ENCODE measurements at regions not wholly inside any gene's neighbourhood (a gene's known extent, or its start where the extent isn't known, plus 50 kb on each side); places are given as distances from the start of the nearest gene placed in this dataset.
"Not testable (repeated sequence)": the region's sequence is repeated elsewhere in the genome, so short reads cannot be mapped to it uniquely, and the experiment has no call there.

DNA sequence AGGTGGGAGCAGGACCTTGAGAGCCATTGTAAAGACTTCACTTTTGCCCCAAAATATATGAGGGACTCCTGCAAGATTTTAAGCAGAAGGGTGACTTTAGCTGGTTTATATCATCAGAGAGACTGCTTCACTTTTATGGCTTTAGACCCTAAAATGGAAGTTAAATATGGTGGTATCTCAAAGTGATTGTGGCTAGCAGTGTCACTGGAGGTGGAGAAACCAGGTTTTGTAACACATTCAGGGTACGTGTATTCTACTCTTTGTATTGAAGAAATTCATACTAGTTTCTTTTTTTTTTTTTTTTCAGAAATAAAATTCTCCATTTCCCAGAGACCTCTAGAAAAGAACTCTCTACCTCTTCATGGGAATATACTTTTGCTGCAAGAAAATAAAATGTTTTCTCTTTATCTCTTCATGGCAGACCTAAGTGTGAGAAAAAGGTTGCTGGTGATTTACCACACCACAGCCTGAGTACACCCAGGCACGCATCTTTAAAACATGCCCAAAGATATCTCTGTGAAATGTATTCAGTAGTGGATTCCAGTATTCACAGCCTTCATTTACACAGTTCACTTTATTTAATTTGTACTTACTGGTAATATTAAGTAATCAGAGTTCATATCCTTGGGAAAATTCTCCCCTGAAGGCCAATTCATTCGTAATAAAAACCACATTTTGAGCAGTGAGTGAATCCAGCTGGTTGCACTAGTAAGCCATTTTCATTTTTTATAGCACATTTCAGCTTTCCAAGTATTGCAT, 74.3 kb upstream of the GUCY1A1 start:
- DNase-seq (ENCODE audit: extremely low read depth, low read depth) = no peak

GRCh38 chr4:155591738-155592143, 74.9 kb upstream of the GUCY1A1 start:
- no peak for DNase-seq (ENCODE audit: extremely low read depth, low read depth)

- DNase-seq (ENCODE audit: extremely low read depth, low read depth) = no peak
Observed at GRCh38 chr4:155590796-155591585, 75.7 kb upstream of the GUCY1A1 start.

DNA sequence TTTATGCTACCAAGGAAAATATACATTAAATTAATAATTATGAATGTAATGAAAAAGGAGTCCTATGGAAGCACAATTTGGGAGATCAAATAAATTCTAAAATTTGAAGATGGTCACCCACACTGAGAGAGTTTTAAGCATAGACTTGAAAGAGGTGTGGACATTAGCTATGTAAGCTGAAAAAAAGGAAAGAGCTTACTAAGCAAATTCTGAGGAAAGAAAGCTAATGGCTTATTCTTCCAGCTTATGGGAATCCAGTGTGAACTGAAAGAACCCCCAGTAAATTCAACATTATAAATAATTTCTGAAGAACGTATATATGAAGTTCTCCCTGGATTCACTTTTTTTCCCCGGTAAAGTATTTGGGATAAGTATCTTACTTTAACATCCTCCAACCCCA, 78.2 kb upstream of the GUCY1A1 start:
- no peak for DNase-seq (ENCODE audit: extremely low read depth, low read depth)

GRCh38 chr4:155587766-155588165, 78.9 kb upstream of the GUCY1A1 start:
- no peak for DNase-seq (ENCODE audit: extremely low read depth, low read depth)

- peak; percentile 11 for DNase-seq (ENCODE audit: extremely low read depth, low read depth)
Observed at GRCh38 chr4:155582971-155583437, 83.6 kb upstream of the GUCY1A1 start.

GRCh38 chr4:155582041-155582440, 84.6 kb upstream of the GUCY1A1 start:
- DNase-seq (ENCODE audit: extremely low read depth, low read depth) = no peak

GRCh38 chr4:155578726-155579370, 87.8 kb upstream of the GUCY1A1 start:
- DNase-seq (ENCODE audit: extremely low read depth, low read depth) = no peak

- DNase-seq (ENCODE audit: extremely low read depth, low read depth) = no peak
Observed at GRCh38 chr4:155578219-155578618, 88.4 kb upstream of the GUCY1A1 start.

DNA sequence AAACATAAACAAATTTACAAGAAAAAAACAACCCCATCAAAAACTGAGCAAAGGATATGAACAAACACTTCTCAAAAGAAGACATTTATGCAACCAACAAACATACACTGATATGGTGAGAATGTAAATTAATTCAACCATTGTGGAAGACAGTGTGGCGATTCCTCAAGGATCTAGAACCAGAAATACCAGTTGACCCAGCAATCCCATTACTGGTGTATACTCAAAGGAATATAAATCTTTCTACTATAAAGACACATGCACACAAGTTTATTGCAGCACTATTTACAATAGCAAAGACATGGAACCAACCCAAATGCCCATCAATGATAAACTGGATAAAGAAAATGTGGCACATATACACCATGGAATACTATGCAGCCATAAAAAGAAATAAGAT, 92.3 kb upstream of the GUCY1A1 start:
- not testable (repeated sequence) for DNase-seq (ENCODE audit: extremely low read depth, low read depth)

- DNase-seq (ENCODE audit: extremely low read depth, low read depth) = no peak
Observed at GRCh38 chr4:155573126-155573525, 93.5 kb upstream of the GUCY1A1 start.

GRCh38 chr4:155572106-155572703, 94.4 kb upstream of the GUCY1A1 start:
- DNase-seq (ENCODE audit: extremely low read depth, low read depth) = no peak

DNA sequence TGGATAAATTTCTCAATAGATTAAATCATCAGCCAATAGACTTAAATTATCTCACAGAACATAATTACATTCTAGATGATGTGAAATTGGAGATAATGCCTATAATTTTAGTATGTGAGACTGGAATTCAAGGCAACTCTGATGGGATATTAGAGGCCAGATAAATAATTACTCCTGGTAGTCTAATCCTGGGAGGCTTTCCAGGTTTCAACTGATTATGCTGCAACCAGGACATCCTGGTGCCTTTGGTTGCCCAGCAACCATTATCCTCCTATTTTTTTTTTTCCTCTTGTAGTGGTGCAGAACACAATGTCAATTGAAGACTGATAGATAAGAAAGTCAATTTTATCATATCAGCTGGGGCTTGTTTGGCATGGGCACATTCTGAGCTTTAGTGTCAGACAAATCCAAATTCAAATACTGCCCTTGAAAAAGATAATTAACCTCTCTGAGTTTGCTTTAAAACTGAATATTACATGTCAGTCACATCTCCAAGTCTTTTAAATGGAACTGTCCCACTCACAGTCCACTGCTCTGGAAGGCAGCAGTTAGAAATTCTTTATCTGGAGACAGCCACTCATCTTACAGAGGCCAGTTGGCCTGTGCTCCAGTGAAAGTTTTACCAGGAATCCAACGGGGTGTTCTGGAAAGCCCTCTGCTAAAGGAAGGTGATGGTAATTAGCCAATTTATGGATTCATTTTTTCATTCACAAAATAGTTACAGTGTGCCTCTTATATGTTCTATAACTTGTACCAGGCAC, 95.3 kb upstream of the GUCY1A1 start:
- no peak for DNase-seq (ENCODE audit: extremely low read depth, low read depth)

- no peak for DNase-seq (ENCODE audit: extremely low read depth, low read depth)
Observed at GRCh38 chr4:155570661-155571060, 96.0 kb upstream of the GUCY1A1 start.

DNA sequence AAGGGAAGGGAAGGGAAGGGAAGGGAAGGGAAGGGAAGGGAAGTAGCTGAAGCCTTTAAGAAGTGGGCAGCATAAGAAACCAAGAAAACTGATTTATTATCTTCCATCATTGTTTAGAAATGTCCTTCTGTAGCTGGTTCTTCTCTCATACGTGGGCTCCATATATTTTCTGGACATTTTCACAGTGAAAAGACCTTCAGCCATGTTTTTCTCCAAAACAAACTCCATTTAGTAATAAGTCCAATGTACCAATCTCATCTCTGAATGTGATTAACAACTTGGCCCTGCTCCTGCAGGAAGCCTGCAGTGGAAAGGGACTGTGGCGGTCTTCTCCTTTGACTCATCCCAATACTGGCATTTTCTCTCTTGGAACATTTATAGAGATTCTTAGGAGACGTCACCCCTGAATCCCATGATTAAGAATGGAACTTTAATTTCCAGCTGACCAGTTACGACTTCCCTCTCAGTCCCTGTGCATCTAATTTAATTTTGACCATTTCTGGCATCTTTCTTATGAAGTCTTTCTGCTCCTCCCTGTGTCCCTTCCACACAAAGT, 96.6 kb upstream of the GUCY1A1 start:
- no peak for DNase-seq (ENCODE audit: extremely low read depth, low read depth)

DNA sequence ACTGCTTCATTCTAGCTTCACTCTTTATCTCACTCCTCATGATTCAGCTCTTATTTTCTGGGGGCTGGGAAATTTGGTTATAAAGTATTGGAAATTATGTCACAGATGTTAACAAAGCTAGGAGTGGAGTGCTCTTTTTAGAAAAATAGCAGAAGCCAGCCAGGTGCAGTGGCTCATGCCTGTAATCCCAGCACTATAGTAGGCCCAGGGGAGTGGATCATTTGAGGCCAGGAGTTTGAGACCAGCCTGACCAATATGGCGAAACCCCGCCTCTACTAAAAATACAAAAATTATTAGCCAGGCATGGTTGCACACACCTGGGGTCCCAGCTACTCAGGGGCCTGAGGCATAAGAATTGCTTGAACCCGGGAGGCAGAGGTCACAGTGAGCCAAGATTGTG, 97.2 kb upstream of the GUCY1A1 start:
- DNase-seq (ENCODE audit: extremely low read depth, low read depth) = no peak

- DNase-seq (ENCODE audit: extremely low read depth, low read depth) = no peak
Observed at GRCh38 chr4:155568641-155569220, 97.9 kb upstream of the GUCY1A1 start.

DNA sequence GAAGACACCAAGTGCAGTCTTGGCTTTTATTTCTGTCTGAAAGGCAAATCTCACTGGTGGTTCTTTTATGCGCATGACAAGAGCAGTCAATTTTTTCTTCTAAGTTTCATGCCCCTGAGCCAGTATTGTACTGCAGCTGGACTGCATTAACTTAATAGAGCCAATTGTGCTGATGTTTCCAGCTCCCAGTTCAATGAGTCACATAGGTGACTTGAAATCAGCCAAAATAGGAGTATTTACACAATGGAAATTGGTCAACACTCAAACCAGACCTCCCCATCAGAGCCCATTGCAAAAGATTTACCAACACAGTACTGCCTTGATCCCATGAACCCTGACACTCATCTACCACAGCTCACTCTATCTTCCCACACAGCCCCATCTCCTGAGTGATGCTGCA, 100.3 kb upstream of the GUCY1A1 start:
- no peak for DNase-seq (ENCODE audit: extremely low read depth, low read depth)

- DNase-seq (ENCODE audit: extremely low read depth, low read depth) = no peak
Observed at GRCh38 chr4:155565776-155566175, 100.9 kb upstream of the GUCY1A1 start.

- DNase-seq (ENCODE audit: extremely low read depth, low read depth) = no peak
Observed at GRCh38 chr4:155565330-155565729, 101.3 kb upstream of the GUCY1A1 start.

Data from NCI-H460 (cell line).